GM18498 (cell line): ENCODE measurements at regions not wholly inside any gene's neighbourhood (a gene's known extent, or its start where the extent isn't known, plus 50 kb on each side); places are given as distances from the start of the nearest gene placed in this dataset.
"Not testable (repeated sequence)": the region's sequence is repeated elsewhere in the genome, so short reads cannot be mapped to it uniquely, and the experiment has no call there.

Experiments used
- ATAC-seq: cut with Tn5 transposase; IDR thresholded peaks from one replicate; pipeline ENCODE4 v1.9.1; 2021; ENCODE audit warnings: mild to moderate bottlenecking, moderate library complexity; ENCODE audit not compliant: unreplicated experiment

- no peak for ATAC-seq
Observed at GRCh38 chr5:53263151-53263550, 153.6 kb upstream of the MOCS2 start.

- no peak for ATAC-seq
Observed at GRCh38 chr5:53265043-53265442, 155.5 kb upstream of the MOCS2 start.

- not testable (repeated sequence) for ATAC-seq
Observed at GRCh38 chr5:53268241-53268640, 158.7 kb upstream of the MOCS2 start.

- ATAC-seq = no peak
Observed at GRCh38 chr5:53275666-53276065, 166.1 kb upstream of the MOCS2 start.

- ATAC-seq = no peak
Observed at GRCh38 chr5:53276825-53277224, 167.3 kb upstream of the MOCS2 start.

- no peak for ATAC-seq
Observed at GRCh38 chr5:53277491-53277890, 167.9 kb upstream of the MOCS2 start.

GRCh38 chr5:53287573-53287972 is 178.0 kb upstream of the MOCS2 start:
- no peak for ATAC-seq

GRCh38 chr5:53288511-53288910 is 179.0 kb upstream of the MOCS2 start:
- ATAC-seq = no peak

GRCh38 chr5:53291047-53291446 is 181.5 kb upstream of the MOCS2 start:
- no peak for ATAC-seq

- ATAC-seq = no peak
Observed at GRCh38 chr5:53291528-53291927, 182.0 kb upstream of the MOCS2 start.

GRCh38 chr5:53298841-53299240 is 181.6 kb upstream of the FST start:
- ATAC-seq = no peak

GRCh38 chr5:53302529-53302928 is 177.9 kb upstream of the FST start:
- ATAC-seq = no peak

- ATAC-seq = no peak
Observed at GRCh38 chr5:53303105-53303504, 177.3 kb upstream of the FST start.

GRCh38 chr5:53305316-53305715 is 175.1 kb upstream of the FST start:
- not testable (repeated sequence) for ATAC-seq

- no peak for ATAC-seq
Observed at GRCh38 chr5:53309653-53310052, 170.8 kb upstream of the FST start.

GRCh38 chr5:53311681-53312080 is 168.7 kb upstream of the FST start:
- no peak for ATAC-seq

- no peak for ATAC-seq
Observed at GRCh38 chr5:53313145-53313544, 167.3 kb upstream of the FST start.

- ATAC-seq = no peak
Observed at GRCh38 chr5:53318303-53318702, 162.1 kb upstream of the FST start.

GRCh38 chr5:53319315-53319714 is 161.1 kb upstream of the FST start:
- ATAC-seq = no peak

- ATAC-seq = no peak
Observed at GRCh38 chr5:53321073-53321472, 159.4 kb upstream of the FST start.

- ATAC-seq = no peak
Observed at GRCh38 chr5:53321721-53322120, 158.7 kb upstream of the FST start.

GRCh38 chr5:53322257-53322656 is 158.2 kb upstream of the FST start:
- ATAC-seq = no peak

- no peak for ATAC-seq
Observed at GRCh38 chr5:53323511-53323910, 156.9 kb upstream of the FST start.
